WERI-Rb-1 (cell line): ENCODE measurements at regions not wholly inside any gene's neighbourhood (a gene's known extent, or its start where the extent isn't known, plus 50 kb on each side); places are given as distances from the start of the nearest gene placed in this dataset.
"Not testable (repeated sequence)": the region's sequence is repeated elsewhere in the genome, so short reads cannot be mapped to it uniquely, and the experiment has no call there.

Source experiments
- DNase-seq: peaks from one replicate; pipeline ENCODE4 v3.0.0-alpha.2; 2020
- H3K27ac ChIP-seq: fragments of 250-450 bp; sonication (Bioruptor Pico); 2 replicates; pipeline ENCODE4 v1.5.1; 2020; ENCODE audit warnings: mild to moderate bottlenecking, moderate library complexity
- H3K27me3 ChIP-seq: fragments of 250-450 bp; sonication (Bioruptor Pico); 2 replicates; pipeline ENCODE4 v1.5.1; 2021; ENCODE audit warnings: mild to moderate bottlenecking, low read depth, moderate library complexity; ENCODE audit not compliant: insufficient read depth, severe bottlenecking
- H3K36me3 ChIP-seq: fragments of 250-450 bp; sonication (Bioruptor Pico); 2 replicates; pipeline ENCODE4 v1.5.1; 2020; ENCODE audit warnings: mild to moderate bottlenecking, moderate library complexity
- H3K4me3 ChIP-seq: 2 replicates; pipeline ENCODE4 v1.5.1; 2011; ENCODE audit warnings: low read depth, mild to moderate bottlenecking, control low read depth, low read length
- H3K9me3 ChIP-seq: fragments of 250-450 bp; sonication (Bioruptor Pico); 2 replicates; pipeline ENCODE4 v1.5.1; 2021; ENCODE audit warnings: mild to moderate bottlenecking, moderate library complexity; ENCODE audit not compliant: severe bottlenecking
- TF ChIP-seq, protein P1 (sequence below): IDR thresholded peaks from 2 replicates; pipeline ENCODE4 v1.5.1; 2011; ENCODE audit warnings: low read depth, mild to moderate bottlenecking, control low read depth, inconsistent platforms, low read length

DNA sequence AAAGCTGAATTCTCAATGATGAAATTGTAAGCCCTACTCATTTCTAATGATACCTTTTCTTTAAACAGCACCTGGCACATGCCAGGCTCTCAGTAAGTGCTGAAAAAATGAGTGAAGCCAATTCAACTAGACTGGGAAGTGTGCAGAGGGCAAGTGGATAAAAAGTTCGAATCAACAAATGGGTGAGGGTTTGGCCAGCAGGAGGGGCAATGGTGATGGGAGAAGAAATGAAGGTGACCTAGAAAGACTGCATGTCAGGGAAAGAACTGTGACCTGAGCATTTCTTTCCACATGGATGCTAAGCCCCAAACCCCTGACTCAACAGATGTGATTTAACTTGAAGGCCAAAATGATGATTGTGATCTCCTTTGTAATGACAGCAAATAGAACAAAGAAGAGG lies 54.6 kb downstream of the DKK1 start:
- Histone ChIP-seq H3K4me3 (no peak overlapping the region), H3K27me3 (peaks cover 2% of the 10 kb centered on the region), H3K27ac (no peak overlapping the region), H3K36me3 (no peaks in the 10 kb centered on the region), H3K9me3 (no peaks in the 10 kb centered on the region)
- DNase-seq, result no peak
- TF ChIP-seq, protein P1, sequence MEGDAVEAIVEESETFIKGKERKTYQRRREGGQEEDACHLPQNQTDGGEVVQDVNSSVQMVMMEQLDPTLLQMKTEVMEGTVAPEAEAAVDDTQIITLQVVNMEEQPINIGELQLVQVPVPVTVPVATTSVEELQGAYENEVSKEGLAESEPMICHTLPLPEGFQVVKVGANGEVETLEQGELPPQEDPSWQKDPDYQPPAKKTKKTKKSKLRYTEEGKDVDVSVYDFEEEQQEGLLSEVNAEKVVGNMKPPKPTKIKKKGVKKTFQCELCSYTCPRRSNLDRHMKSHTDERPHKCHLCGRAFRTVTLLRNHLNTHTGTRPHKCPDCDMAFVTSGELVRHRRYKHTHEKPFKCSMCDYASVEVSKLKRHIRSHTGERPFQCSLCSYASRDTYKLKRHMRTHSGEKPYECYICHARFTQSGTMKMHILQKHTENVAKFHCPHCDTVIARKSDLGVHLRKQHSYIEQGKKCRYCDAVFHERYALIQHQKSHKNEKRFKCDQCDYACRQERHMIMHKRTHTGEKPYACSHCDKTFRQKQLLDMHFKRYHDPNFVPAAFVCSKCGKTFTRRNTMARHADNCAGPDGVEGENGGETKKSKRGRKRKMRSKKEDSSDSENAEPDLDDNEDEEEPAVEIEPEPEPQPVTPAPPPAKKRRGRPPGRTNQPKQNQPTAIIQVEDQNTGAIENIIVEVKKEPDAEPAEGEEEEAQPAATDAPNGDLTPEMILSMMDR, result no peak

DNA sequence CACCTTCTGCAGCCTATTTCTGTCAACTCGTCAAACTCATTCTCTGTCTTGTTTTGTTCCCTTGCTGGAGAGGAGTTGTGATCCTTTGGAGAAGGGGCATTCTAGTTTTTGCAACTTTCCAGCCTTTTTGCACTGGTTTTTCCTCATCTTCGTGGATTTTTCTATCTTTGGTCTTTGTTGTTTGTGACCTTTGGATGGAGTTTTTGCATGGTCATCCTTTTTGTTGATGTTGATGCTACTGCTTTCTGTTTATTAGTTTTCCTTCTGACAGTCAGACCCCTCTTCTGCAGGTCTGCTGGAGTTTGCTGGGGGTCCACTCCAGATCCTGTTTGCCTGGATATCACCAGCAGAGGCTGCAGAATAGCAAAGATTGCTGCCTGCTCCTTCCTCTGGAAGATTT lies 60.1 kb downstream of the DKK1 start:
- H3K27me3 ChIP-seq, H3K27ac ChIP-seq, H3K36me3 ChIP-seq, H3K4me3 ChIP-seq, DNase-seq, H3K9me3 ChIP-seq: not testable (repeated sequence)

DNA sequence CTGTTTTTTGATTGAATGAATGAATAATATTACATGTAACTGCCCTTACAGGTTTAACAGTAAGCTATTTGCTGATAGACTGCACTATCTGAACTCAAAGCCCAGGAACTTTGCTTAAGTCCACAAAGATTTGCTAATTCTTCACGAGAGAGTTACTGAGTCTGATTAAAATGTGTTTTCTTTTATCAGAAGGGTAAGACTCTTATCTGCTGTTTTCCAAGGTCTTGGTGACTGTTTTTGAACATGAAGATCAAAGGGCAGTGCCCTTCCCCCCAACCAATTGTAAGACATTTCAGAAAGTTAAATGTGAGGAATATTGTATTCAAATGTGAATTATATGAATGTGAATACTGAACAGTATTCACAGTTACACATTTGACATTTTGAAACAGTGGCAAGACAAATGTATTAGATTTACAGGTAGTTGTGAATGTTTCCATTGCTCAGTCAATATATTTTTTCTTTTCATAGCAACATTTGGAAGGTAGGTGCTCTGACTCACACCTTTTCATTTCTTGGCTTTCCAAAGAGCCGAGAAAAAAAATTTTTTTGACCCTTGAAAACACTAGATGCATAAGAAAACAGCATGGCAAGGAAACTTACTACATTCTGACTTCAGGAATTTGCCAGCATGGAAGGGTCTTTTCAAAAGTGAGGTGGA lies 62.7 kb downstream of the DKK1 start:
- TF ChIP-seq, protein P1, result no peak
- Histone ChIP-seq H3K36me3 (no peaks in the 10 kb centered on the region), H3K9me3 (no peaks in the 10 kb centered on the region), H3K27ac (no peak overlapping the region), H3K4me3 (no peak overlapping the region), H3K27me3 (peaks cover 9% of the 10 kb centered on the region)
- no peak for DNase-seq

DNA sequence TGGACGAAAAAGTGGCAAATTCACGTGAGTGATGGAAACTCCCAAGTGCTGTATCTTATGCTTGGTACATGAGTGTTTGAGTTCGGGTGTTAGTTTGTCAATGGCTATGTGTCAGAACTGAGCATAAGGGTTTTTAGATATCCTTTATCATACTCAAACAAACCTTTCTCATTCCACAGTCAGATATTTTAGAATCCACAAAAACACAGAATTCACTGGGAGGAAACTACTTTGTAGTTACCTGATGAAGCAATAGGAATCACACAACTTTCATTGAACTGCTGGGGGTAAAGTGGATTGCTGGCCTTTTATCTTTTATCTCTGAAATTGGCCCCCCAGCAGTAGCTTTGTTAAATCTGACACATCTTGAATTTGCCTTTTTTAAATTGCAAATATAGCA lies 64.0 kb downstream of the DKK1 start:
- peaks cover 7% of the 10 kb centered on the region for H3K27me3 ChIP-seq
- H3K4me3 ChIP-seq, result no peak overlapping the region
- DNase-seq, result no peak
- H3K9me3 ChIP-seq, result no peaks in the 10 kb centered on the region
- TF ChIP-seq, protein P1, result no peak
- H3K27ac ChIP-seq, result no peak overlapping the region
- no peaks in the 10 kb centered on the region for H3K36me3 ChIP-seq

DNA sequence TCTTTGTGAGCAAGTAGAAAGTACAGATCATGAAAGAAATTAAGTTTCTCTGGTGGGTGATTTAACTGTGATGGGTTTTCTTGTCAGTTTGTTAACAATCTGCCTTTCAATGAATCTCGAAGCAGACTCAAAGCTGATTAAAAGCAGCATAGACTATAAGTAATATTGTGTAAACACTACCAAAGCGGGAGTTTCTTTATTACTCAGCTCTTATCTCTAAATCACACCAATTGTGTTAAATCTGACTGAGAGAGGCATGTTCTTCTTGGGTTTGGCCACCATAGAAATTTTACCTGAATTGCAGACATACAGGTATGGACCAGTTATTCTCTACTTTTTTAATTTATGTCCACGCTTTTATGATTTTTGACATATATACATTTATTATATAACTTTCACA lies 65.2 kb downstream of the DKK1 start:
- Histone ChIP-seq H3K4me3 (no peak overlapping the region), H3K36me3 (no peaks in the 10 kb centered on the region), H3K9me3 (no peaks in the 10 kb centered on the region), H3K27ac (no peak overlapping the region), H3K27me3 (peaks cover 7% of the 10 kb centered on the region)
- TF ChIP-seq, protein P1, result no peak
- DNase-seq, result no peak

DNA sequence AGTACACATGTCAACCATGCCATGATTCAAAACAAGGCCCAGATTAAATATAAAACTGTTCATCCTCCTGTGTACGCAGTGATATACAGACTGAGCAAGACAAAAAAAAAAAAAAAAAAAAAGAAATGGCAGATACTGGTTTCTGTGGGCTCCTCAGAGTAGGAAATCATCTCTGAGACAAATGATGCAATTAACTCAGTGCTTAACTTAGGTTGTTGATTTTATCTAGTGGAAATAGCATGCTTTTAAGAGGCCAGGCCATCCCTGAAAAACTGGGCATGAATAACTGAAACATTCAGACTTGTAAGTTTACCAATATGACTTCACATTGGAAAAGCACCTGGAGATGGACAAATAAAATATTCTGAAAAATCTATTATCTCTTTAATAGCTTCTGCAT lies 69.0 kb downstream of the DKK1 start:
- no peak for DNase-seq
- H3K27me3 ChIP-seq, result peaks cover 7% of the 10 kb centered on the region
- no peaks in the 10 kb centered on the region for H3K9me3 ChIP-seq
- no peak overlapping the region for H3K27ac ChIP-seq
- TF ChIP-seq, protein P1, result no peak
- no peaks in the 10 kb centered on the region for H3K36me3 ChIP-seq
- no peak overlapping the region for H3K4me3 ChIP-seq
